ENCODE measurements at regions not wholly inside any gene's neighbourhood (a gene's known extent, or its start where the extent isn't known, plus 50 kb on each side); places are given as distances from the start of the nearest gene placed in this dataset.

DNA sequence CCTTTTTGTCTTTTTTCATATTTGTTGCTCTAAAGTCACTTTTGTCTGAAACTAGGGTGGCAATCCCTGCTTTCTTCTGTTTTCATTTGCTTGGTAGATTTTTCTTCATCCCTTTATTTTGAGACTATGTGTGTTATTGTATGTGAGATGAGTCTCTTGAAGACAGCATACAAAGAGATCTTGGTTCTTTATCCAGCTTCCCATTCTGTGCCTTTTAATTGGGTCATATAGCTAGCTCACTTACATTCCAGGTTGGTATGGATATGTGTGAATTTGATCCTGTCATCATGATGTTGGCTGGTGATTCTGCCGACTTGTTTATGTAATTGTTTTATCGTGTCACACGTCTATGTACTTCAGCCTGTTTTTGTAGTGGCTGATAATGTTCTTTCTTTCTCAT lies 267.7 kb upstream of the MGAT4C start:
- no peak overlapping the region for H3K27ac ChIP-seq (ENCODE audit: low read length)
- no peaks in the 10 kb centered on the region for H3K9me3 ChIP-seq (ENCODE audit: low read length)
- H3K4me3 ChIP-seq (ENCODE audit: low read length): no peak overlapping the region
- no peaks in the 10 kb centered on the region for H3K9me2 ChIP-seq (ENCODE audit: insufficient read depth, low read length)
- H3K9ac ChIP-seq (ENCODE audit: low read length): no peak overlapping the region
- H3K36me3 ChIP-seq (ENCODE audit: insufficient read depth, low read length): no peaks in the 10 kb centered on the region
- H3K4me2 ChIP-seq (ENCODE audit: low read length): no peak overlapping the region
- no peak for TF ChIP-seq EZH2 (IDR thresholded peaks at IDR 0.05; ENCODE audit: borderline replicate concordance, insufficient read depth, low read length, poor library complexity, severe bottlenecking)
- no peak for TF ChIP-seq EP300 (conservative IDR thresholded peaks at IDR 0.05; ENCODE audit: poor library complexity, severe bottlenecking)
- no peak for TF ChIP-seq TAF1 (IDR thresholded peaks at IDR 0.05; ENCODE audit: low read depth)
- TF ChIP-seq RAD21 (conservative IDR thresholded peaks at IDR 0.05): no peak
- no peak for TF ChIP-seq SMC3 (conservative IDR thresholded peaks at IDR 0.05; ENCODE audit: poor library complexity)
- no peak for TF ChIP-seq POLR2AphosphoS5 (IDR thresholded peaks at IDR 0.05)
- TF ChIP-seq, protein P1, sequence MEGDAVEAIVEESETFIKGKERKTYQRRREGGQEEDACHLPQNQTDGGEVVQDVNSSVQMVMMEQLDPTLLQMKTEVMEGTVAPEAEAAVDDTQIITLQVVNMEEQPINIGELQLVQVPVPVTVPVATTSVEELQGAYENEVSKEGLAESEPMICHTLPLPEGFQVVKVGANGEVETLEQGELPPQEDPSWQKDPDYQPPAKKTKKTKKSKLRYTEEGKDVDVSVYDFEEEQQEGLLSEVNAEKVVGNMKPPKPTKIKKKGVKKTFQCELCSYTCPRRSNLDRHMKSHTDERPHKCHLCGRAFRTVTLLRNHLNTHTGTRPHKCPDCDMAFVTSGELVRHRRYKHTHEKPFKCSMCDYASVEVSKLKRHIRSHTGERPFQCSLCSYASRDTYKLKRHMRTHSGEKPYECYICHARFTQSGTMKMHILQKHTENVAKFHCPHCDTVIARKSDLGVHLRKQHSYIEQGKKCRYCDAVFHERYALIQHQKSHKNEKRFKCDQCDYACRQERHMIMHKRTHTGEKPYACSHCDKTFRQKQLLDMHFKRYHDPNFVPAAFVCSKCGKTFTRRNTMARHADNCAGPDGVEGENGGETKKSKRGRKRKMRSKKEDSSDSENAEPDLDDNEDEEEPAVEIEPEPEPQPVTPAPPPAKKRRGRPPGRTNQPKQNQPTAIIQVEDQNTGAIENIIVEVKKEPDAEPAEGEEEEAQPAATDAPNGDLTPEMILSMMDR (IDR thresholded peaks at IDR 0.05; ENCODE audit: poor library complexity, severe bottlenecking): no peak
- TF ChIP-seq, protein P2, sequence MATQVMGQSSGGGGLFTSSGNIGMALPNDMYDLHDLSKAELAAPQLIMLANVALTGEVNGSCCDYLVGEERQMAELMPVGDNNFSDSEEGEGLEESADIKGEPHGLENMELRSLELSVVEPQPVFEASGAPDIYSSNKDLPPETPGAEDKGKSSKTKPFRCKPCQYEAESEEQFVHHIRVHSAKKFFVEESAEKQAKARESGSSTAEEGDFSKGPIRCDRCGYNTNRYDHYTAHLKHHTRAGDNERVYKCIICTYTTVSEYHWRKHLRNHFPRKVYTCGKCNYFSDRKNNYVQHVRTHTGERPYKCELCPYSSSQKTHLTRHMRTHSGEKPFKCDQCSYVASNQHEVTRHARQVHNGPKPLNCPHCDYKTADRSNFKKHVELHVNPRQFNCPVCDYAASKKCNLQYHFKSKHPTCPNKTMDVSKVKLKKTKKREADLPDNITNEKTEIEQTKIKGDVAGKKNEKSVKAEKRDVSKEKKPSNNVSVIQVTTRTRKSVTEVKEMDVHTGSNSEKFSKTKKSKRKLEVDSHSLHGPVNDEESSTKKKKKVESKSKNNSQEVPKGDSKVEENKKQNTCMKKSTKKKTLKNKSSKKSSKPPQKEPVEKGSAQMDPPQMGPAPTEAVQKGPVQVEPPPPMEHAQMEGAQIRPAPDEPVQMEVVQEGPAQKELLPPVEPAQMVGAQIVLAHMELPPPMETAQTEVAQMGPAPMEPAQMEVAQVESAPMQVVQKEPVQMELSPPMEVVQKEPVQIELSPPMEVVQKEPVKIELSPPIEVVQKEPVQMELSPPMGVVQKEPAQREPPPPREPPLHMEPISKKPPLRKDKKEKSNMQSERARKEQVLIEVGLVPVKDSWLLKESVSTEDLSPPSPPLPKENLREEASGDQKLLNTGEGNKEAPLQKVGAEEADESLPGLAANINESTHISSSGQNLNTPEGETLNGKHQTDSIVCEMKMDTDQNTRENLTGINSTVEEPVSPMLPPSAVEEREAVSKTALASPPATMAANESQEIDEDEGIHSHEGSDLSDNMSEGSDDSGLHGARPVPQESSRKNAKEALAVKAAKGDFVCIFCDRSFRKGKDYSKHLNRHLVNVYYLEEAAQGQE (IDR thresholded peaks at IDR 0.05; ENCODE audit: borderline replicate concordance): no peak
- TF ChIP-seq MXI1 (conservative IDR thresholded peaks at IDR 0.05; ENCODE audit: poor library complexity, severe bottlenecking): no peak
- H3K27me3 ChIP-seq (ENCODE audit: insufficient read depth, low read depth, low read length): no peaks in the 10 kb centered on the region
- H2AFZ ChIP-seq (ENCODE audit: low read depth, low read length): no peak overlapping the region
- H3F3A ChIP-seq (ENCODE audit: insufficient read depth, low read length, poor library complexity, severe bottlenecking): no peaks in the 10 kb centered on the region
- H3K79me2 ChIP-seq (replicated peaks; ENCODE audit: insufficient read depth, low read length): no peaks in the 10 kb centered on the region
- no peaks in the 10 kb centered on the region for H4K20me1 ChIP-seq (ENCODE audit: insufficient read depth)

DNA sequence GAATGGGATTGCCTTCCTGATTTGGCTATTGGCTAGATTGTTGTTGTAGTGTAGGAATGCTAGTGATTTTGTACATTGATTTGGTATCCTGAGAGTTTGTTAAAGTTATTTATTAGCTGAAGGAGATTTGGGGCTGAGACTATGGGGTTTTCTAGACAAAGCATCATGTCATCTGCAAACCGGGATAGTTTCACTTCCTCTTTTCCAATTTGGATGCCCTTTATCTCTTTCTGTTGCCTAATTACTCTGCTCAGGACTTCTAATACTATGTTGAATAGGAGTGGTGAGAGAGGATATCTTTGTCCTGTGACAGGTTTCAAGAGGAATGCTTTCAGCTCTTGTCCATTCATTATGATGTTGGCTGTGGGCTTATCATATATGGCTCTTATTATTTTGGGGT lies 265.7 kb upstream of the MGAT4C start:
- Histone ChIP-seq H4K20me1 (ENCODE audit: insufficient read depth) (no peaks in the 10 kb centered on the region), H3K27me3 (ENCODE audit: insufficient read depth, low read depth, low read length) (no peaks in the 10 kb centered on the region), H3K9me3 (ENCODE audit: low read length) (no peaks in the 10 kb centered on the region), H3K36me3 (ENCODE audit: insufficient read depth, low read length) (no peaks in the 10 kb centered on the region), H3F3A (ENCODE audit: insufficient read depth, low read length, poor library complexity, severe bottlenecking) (no peaks in the 10 kb centered on the region), H3K27ac (ENCODE audit: low read length) (no peak overlapping the region), H3K79me2 (replicated peaks; ENCODE audit: insufficient read depth, low read length) (no peaks in the 10 kb centered on the region), H3K9me2 (ENCODE audit: insufficient read depth, low read length) (no peaks in the 10 kb centered on the region), H3K4me2 (ENCODE audit: low read length) (no peak overlapping the region), H3K9ac (ENCODE audit: low read length) (no peak overlapping the region), H2AFZ (ENCODE audit: low read depth, low read length) (no peak overlapping the region), H3K4me3 (ENCODE audit: low read length) (no peak overlapping the region)
- TF ChIP-seq SMC3 (conservative IDR thresholded peaks at IDR 0.05; ENCODE audit: poor library complexity): no peak
- no peak for TF ChIP-seq TAF1 (IDR thresholded peaks at IDR 0.05; ENCODE audit: low read depth)
- no peak for TF ChIP-seq EP300 (conservative IDR thresholded peaks at IDR 0.05; ENCODE audit: poor library complexity, severe bottlenecking)
- no peak for TF ChIP-seq MXI1 (conservative IDR thresholded peaks at IDR 0.05; ENCODE audit: poor library complexity, severe bottlenecking)
- TF ChIP-seq, protein P2 (IDR thresholded peaks at IDR 0.05; ENCODE audit: borderline replicate concordance): no peak
- TF ChIP-seq POLR2AphosphoS5 (IDR thresholded peaks at IDR 0.05): no peak
- TF ChIP-seq RAD21 (conservative IDR thresholded peaks at IDR 0.05): no peak
- no peak for TF ChIP-seq EZH2 (IDR thresholded peaks at IDR 0.05; ENCODE audit: borderline replicate concordance, insufficient read depth, low read length, poor library complexity, severe bottlenecking)
- TF ChIP-seq, protein P1 (IDR thresholded peaks at IDR 0.05; ENCODE audit: poor library complexity, severe bottlenecking): no peak

Data from neural cell (in vitro differentiated cells).